Body of pancreas (tissue), 4 donors: ENCODE measurements at regions not wholly inside any gene's neighbourhood (a gene's known extent, or its start where the extent isn't known, plus 50 kb on each side); places are given as distances from the start of the nearest gene placed in this dataset.

ENCODE experiments used
- CTCF ChIP-seq, 7 experiments: fragments of 450-650 bp in 4 of 7; fragments of 200-600 bp in 3 of 7; sonication (generic) in 3 of 7; IDR thresholded peaks; one replicate each; pipeline ENCODE4 v1.5.1; 2016 to 2019; ENCODE audit warnings: antibody characterized with exemption in 7 of 7
- POLR2A ChIP-seq, 3 donors: fragments of 450-650 bp; IDR thresholded peaks; one replicate each; pipeline ENCODE4 v1.6.1; 2016; ENCODE audit warnings: antibody characterized with exemption in 3 of 3, mild to moderate bottlenecking in 2 of 3

- TF ChIP-seq CTCF (IDR thresholded peaks at IDR 0.05), result no peak
- TF ChIP-seq POLR2A (IDR thresholded peaks at IDR 0.05), result no peak
Measured at GRCh38 chr20:11429168-11429567, 488.5 kb upstream of the BTBD3 start.
